Lower leg skin (tissue), 4 donors: ENCODE measurements at regions not wholly inside any gene's neighbourhood (a gene's known extent, or its start where the extent isn't known, plus 50 kb on each side); places are given as distances from the start of the nearest gene placed in this dataset.

ENCODE experiments used
- DNase-seq, 2 donors: peaks; one replicate each; pipeline ENCODE4 v3.0.0-alpha.2; 2019; ENCODE audit warnings: low spot score in 2 of 2
- H3K4me3 ChIP-seq: fragments of 200-600 bp; sonication (generic); 2 replicates; pipeline ENCODE4 v1.5.1; 2017; ENCODE audit warnings: mild to moderate bottlenecking, low read depth; ENCODE audit not compliant: poor library complexity, severe bottlenecking
- POLR2A ChIP-seq, 2 donors: fragments of 450-650 bp; IDR thresholded peaks; one replicate each; pipeline ENCODE4 v1.6.1; 2016 to 2017; ENCODE audit warnings: antibody characterized with exemption in 2 of 2, mild to moderate bottlenecking in 1 of 2, moderate library complexity in 1 of 2
- WGBS, 2 donors: methylation state at CpG; one replicate each; pipeline ENCODE4 v1.1.5; 2018; 5-methylcytosine and 5-hydroxymethylcytosine counted together
- intact Hi-C: fragments of 100-400 bp; cut with DNase I; formaldehyde crosslinking; loops from one replicate; pipeline ENCODE4 v1.15.0; 2023; ENCODE audit warnings: low total_unique reads
- TF ChIP-seq, protein P1 (sequence below), 3 donors: fragments of 450-650 bp; IDR thresholded peaks; one replicate each; pipeline ENCODE4 v1.5.1; 2016; ENCODE audit warnings: antibody characterized with exemption in 3 of 3, mild to moderate bottlenecking in 3 of 3, moderate library complexity in 2 of 3

DNA sequence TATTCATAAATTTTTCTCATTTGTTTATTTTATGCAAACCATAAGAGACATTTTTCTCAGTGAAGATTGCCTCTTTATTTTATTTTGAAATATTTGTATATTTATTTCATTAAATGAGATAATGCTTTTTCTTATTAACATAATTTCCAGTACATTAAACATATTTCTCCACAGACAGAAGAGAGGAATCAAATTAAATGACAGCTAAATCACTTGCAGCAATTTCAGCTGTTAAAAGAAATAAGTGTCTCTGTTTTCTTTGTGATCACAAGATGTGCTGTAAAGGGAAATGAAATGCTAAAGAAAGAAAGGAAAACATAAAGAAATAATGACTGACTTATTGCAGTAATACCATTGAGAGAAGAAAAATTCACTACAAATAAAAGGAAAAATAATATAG is 414.0 kb upstream of the FANCL start:
- no peak overlapping the region for H3K4me3 ChIP-seq
- no peak for DNase-seq
- intact Hi-C loops, result no loop called here
- TF ChIP-seq POLR2A (IDR thresholded peaks at IDR 0.05), result no peak
- TF ChIP-seq, protein P1, sequence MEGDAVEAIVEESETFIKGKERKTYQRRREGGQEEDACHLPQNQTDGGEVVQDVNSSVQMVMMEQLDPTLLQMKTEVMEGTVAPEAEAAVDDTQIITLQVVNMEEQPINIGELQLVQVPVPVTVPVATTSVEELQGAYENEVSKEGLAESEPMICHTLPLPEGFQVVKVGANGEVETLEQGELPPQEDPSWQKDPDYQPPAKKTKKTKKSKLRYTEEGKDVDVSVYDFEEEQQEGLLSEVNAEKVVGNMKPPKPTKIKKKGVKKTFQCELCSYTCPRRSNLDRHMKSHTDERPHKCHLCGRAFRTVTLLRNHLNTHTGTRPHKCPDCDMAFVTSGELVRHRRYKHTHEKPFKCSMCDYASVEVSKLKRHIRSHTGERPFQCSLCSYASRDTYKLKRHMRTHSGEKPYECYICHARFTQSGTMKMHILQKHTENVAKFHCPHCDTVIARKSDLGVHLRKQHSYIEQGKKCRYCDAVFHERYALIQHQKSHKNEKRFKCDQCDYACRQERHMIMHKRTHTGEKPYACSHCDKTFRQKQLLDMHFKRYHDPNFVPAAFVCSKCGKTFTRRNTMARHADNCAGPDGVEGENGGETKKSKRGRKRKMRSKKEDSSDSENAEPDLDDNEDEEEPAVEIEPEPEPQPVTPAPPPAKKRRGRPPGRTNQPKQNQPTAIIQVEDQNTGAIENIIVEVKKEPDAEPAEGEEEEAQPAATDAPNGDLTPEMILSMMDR (IDR thresholded peaks at IDR 0.05), result no peak

DNA sequence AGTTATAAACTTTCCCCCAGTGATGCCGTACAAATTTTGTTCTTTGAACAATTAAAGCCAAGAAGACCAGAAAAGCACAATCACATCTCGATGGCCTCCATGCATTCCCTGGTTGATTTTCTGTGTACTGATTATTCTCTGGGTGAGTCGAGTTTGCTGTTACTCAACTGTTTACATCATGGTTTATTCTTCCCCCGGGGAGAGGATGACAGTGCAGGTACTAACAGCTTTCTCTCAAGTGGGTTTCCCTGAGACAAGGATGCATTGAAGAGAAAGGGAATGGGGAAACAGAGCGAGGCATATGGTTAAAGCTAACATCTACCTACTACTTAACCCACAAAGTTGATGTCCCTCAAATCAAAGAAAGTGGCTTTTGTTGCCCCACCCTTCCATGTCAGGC is 410.8 kb upstream of the FANCL start:
- intact Hi-C loops, result no loop called here
- H3K4me3 ChIP-seq, result no peak overlapping the region
- TF ChIP-seq, protein P1 (IDR thresholded peaks at IDR 0.05), result no peak
- TF ChIP-seq POLR2A (IDR thresholded peaks at IDR 0.05), result no peak
- no peak for DNase-seq
- 68 to 69% methylated on average over 5 of the region's 5 CpGs for WGBS, 2 donors

DNA sequence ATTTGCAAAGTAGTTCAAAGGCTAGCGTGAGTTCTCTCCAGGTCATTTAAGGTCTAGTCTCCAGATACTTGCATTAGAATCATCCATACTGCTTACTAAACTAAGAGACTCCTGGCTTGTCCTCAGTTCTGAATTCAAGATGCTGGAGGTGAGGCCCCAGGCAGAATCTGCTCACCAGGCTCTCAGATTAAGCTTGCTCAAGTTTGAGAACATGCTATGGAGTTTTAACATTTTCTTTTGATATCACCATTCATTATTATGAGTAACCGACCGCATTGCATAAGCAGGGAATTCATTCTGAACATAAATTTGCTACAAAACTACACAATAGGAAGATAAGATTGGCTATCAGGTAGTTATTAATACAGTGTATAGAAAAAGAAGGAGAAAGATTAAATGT is 409.7 kb upstream of the FANCL start:
- intact Hi-C loops, result no loop called here
- WGBS, 2 donors, result 84 to 93% methylated on average over 3 of the region's 3 CpGs
- TF ChIP-seq, protein P1 (IDR thresholded peaks at IDR 0.05), result no peak
- DNase-seq, result no peak
- H3K4me3 ChIP-seq, result no peak overlapping the region

DNA sequence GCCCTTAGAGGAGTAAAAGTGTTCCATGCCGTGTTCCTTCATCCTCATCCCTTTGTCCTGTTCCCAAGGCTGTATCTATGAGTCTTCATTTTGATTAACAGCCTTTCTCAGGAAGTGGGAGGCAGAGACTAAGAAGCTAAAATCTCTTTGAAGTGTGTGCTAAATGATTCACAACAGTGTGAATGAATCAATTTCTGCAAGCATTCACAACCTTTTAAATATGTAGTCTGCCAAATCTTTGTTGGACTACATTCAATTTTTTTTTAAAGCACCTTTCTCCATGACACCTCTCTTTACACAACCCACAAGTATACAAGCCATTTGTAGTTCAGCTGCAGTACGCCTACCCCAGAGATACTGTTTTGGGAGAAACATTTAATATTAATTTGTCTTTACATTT is 408.6 kb upstream of the FANCL start:
- DNase-seq, result no peak
- WGBS, 2 donors, result 47 to 51% methylated on average over 2 of the region's 2 CpGs
- TF ChIP-seq POLR2A (IDR thresholded peaks at IDR 0.05), result no peak
- TF ChIP-seq, protein P1 (IDR thresholded peaks at IDR 0.05), result no peak
- intact Hi-C loops, result no loop called here
- H3K4me3 ChIP-seq, result no peak overlapping the region

DNA sequence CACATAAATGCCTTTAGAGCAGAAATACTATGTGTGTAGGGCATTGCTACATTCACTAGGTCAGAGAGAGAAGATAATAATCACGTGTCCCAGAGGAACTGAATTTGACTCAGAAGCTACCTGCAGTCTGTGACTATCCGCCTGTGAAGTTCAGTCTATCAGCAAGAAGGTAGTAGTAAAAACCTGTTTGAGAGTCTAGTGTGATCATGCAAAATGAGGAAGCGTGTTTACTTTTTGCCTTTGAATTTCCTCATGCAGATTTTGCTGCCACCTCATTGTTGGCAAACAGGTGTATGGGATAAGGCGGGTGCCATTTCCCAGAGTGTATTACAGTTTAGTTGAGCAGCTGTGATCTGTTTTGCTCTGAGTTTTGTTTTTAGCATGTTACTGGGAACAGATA is 403.9 kb upstream of the FANCL start:
- H3K4me3 ChIP-seq, result no peak overlapping the region
- no peak for TF ChIP-seq POLR2A (IDR thresholded peaks at IDR 0.05)
- TF ChIP-seq, protein P1 (IDR thresholded peaks at IDR 0.05), result no peak
- intact Hi-C loops, result no loop called here
- DNase-seq, result no peak
- WGBS, 2 donors, result 65 to 81% methylated on average over 4 of the region's 4 CpGs

GRCh38 chr2:58644451-58644850 is 403.3 kb upstream of the FANCL start:
- intact Hi-C loops, result no loop called here
- WGBS, 2 donors, result 68 to 78% methylated on average over 5 of the region's 5 CpGs
- no peak for DNase-seq

More at GRCh38 chr2:58644451-58644850, 403.3 kb upstream of the FANCL start:
- H3K4me3 ChIP-seq, result no peak overlapping the region
- no peak for TF ChIP-seq POLR2A (IDR thresholded peaks at IDR 0.05)
- TF ChIP-seq, protein P1 (IDR thresholded peaks at IDR 0.05), result no peak
